ENCODE measurements at regions not wholly inside any gene's neighbourhood (a gene's known extent, or its start where the extent isn't known, plus 50 kb on each side); places are given as distances from the start of the nearest gene placed in this dataset.

DNA sequence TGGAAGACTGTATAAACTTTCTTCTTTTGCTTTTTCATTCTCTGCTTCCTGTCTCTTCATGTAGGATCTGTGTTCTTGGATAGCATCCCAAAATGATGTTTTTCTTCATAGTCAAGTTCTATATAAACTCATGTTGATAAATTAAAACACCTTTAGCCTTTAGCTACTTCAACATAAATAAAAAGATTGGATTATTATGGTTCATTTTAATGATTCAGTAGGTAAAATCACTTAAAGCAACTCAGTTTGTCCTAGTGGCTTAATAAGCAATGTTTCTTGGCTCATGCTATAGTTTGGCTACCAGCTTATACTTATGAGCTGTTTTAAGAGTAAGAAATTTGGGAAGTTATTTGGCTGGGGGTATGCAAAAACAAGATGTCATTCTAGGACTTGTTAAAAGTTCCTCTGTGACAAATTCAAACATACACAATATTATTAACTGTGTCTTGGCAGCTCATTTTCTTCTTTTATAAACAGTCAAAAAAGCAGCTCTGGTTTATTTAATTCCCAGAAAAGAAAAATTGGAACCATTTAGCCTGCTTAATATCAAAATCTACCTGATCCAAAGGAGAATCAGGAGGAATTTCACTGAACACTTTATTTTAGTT, 111.4 kb downstream of the TMTC3 start:
- TF ChIP-seq CTCF (IDR thresholded peaks at IDR 0.05) = no peak
- no peak for TF ChIP-seq EZH2 (IDR thresholded peaks at IDR 0.05)
- TF ChIP-seq EZH2phosphoT487 (IDR thresholded peaks at IDR 0.05) = no peak
